ENCODE measurements at regions not wholly inside any gene's neighbourhood (a gene's known extent, or its start where the extent isn't known, plus 50 kb on each side); places are given as distances from the start of the nearest gene placed in this dataset.

DNA sequence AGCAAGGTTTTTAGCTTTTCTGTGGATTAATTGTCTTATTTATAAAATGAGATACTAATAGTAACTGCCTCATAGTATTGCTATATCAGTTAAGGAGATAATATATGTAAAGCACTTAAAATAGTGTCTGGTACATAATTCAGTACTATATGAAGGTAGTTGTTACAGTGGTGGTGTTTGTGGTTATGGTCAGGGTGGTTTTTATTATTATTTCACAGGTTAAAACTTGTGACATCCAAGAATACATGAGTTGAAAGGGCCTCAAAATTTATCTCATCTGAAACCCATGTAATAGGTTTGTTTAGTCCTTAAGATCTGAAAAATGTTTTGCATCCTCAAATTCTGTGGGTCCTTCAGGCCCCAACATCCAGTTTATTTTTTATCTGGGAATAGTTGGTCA is 369.5 kb upstream of the LRATD1 start:
- no peak overlapping the region for H3K27ac ChIP-seq (replicated peaks)
- DNase-seq (ENCODE audit: low read depth in 1 of 2, low spot score in 1 of 2), result no peak
- no peak overlapping the region for H3K4me3 ChIP-seq (replicated peaks; ENCODE audit: insufficient read depth, low read length)
- TF ChIP-seq, protein P1, sequence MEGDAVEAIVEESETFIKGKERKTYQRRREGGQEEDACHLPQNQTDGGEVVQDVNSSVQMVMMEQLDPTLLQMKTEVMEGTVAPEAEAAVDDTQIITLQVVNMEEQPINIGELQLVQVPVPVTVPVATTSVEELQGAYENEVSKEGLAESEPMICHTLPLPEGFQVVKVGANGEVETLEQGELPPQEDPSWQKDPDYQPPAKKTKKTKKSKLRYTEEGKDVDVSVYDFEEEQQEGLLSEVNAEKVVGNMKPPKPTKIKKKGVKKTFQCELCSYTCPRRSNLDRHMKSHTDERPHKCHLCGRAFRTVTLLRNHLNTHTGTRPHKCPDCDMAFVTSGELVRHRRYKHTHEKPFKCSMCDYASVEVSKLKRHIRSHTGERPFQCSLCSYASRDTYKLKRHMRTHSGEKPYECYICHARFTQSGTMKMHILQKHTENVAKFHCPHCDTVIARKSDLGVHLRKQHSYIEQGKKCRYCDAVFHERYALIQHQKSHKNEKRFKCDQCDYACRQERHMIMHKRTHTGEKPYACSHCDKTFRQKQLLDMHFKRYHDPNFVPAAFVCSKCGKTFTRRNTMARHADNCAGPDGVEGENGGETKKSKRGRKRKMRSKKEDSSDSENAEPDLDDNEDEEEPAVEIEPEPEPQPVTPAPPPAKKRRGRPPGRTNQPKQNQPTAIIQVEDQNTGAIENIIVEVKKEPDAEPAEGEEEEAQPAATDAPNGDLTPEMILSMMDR (IDR thresholded peaks at IDR 0.05; ENCODE audit: insufficient read depth, low read length), result no peak
- TF ChIP-seq SPI1 (IDR thresholded peaks at IDR 0.05; ENCODE audit: borderline replicate concordance, low read depth) (no peak), POLR2AphosphoS5 (IDR thresholded peaks at IDR 0.05; ENCODE audit: low read depth) (no peak)
- TF ChIP-seq, protein P2, sequence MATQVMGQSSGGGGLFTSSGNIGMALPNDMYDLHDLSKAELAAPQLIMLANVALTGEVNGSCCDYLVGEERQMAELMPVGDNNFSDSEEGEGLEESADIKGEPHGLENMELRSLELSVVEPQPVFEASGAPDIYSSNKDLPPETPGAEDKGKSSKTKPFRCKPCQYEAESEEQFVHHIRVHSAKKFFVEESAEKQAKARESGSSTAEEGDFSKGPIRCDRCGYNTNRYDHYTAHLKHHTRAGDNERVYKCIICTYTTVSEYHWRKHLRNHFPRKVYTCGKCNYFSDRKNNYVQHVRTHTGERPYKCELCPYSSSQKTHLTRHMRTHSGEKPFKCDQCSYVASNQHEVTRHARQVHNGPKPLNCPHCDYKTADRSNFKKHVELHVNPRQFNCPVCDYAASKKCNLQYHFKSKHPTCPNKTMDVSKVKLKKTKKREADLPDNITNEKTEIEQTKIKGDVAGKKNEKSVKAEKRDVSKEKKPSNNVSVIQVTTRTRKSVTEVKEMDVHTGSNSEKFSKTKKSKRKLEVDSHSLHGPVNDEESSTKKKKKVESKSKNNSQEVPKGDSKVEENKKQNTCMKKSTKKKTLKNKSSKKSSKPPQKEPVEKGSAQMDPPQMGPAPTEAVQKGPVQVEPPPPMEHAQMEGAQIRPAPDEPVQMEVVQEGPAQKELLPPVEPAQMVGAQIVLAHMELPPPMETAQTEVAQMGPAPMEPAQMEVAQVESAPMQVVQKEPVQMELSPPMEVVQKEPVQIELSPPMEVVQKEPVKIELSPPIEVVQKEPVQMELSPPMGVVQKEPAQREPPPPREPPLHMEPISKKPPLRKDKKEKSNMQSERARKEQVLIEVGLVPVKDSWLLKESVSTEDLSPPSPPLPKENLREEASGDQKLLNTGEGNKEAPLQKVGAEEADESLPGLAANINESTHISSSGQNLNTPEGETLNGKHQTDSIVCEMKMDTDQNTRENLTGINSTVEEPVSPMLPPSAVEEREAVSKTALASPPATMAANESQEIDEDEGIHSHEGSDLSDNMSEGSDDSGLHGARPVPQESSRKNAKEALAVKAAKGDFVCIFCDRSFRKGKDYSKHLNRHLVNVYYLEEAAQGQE (IDR thresholded peaks at IDR 0.05; ENCODE audit: insufficient replicate concordance, low read depth), result no peak
- H3K27me3 ChIP-seq (ENCODE audit: insufficient read depth, poor library complexity, severe bottlenecking), result no peaks in the 10 kb centered on the region

DNA sequence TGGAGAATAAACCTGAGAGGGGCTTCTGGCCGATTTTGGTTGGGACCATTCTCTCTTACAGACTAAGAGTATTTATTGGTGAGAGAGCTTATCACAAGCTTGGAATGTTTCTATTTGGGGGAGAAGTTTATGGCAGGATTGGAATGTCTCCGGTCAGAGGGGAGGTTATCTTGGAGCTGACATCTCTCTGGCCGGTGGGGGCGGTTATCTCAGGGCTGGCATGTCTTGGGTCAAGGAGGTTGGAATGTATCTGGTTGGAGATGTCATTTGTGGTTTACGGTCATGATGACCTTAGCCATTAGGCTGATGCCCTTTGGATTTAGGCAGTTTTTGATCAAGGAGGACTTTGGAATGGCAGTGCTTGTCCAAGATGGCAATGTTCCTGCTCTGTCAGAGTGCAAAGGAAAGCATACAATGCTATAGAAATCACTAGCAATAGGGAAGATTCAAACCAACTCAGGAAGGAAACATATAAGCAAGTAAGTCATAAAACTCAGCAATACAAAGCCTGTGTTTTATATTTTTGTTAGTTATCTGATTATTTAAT is 362.4 kb upstream of the LRATD1 start:
- no peak overlapping the region for H3K4me3 ChIP-seq (replicated peaks; ENCODE audit: insufficient read depth, low read length)
- DNase-seq (ENCODE audit: low read depth in 1 of 2, low spot score in 1 of 2), result no peak
- no peaks in the 10 kb centered on the region for H3K27me3 ChIP-seq (ENCODE audit: insufficient read depth, poor library complexity, severe bottlenecking)
- no peak overlapping the region for H3K27ac ChIP-seq (replicated peaks)
- TF ChIP-seq, protein P2 (IDR thresholded peaks at IDR 0.05; ENCODE audit: insufficient replicate concordance, low read depth), result no peak
- TF ChIP-seq, protein P1 (IDR thresholded peaks at IDR 0.05; ENCODE audit: insufficient read depth, low read length), result no peak
- TF ChIP-seq GABPA (IDR thresholded peaks at IDR 0.05; ENCODE audit: low read depth) (no peak), POLR2AphosphoS5 (IDR thresholded peaks at IDR 0.05; ENCODE audit: low read depth) (no peak), SPI1 (IDR thresholded peaks at IDR 0.05; ENCODE audit: borderline replicate concordance, low read depth) (no peak)

DNA sequence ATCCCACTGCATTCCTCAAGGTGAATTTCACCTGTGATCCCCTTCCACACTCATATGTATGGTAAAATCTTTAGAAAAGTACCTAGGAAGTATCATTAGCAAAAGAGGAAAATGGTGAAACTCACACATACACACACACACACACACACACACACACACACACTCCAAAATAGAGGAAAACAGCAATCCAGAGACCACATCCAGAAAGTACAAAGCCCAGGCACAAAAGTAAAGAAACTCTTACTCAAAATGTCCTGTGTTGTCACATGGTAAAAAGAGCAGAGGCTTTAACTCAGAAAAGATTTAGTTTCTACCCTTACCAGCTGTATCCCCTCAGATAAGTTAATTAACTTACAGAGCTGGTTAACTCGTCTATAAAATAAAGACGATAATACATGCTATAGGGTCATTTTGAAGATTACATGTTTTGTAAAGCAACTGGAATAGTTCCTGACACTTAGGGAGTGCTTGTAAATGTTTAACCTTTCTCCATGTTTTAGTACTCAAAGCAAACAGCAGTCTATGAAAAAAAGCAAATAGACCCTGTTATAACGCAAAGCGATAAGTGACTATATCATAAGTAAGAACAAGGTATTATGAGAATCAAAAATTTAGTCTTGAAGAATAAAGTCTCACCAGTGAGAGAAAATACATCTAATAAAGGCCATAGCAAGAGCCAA is 360.0 kb upstream of the LRATD1 start:
- no peak overlapping the region for H3K27ac ChIP-seq (replicated peaks)
- TF ChIP-seq, protein P2 (IDR thresholded peaks at IDR 0.05; ENCODE audit: insufficient replicate concordance, low read depth), result no peak
- no peak for TF ChIP-seq POLR2AphosphoS5 (IDR thresholded peaks at IDR 0.05; ENCODE audit: low read depth)
- TF ChIP-seq, protein P1 (IDR thresholded peaks at IDR 0.05; ENCODE audit: insufficient read depth, low read length), result no peak
- TF ChIP-seq GABPA (IDR thresholded peaks at IDR 0.05; ENCODE audit: low read depth), result no peak
- no peak for TF ChIP-seq SPI1 (IDR thresholded peaks at IDR 0.05; ENCODE audit: borderline replicate concordance, low read depth)
- no peak for DNase-seq (ENCODE audit: low read depth in 1 of 2, low spot score in 1 of 2)
- no peaks in the 10 kb centered on the region for H3K27me3 ChIP-seq (ENCODE audit: insufficient read depth, poor library complexity, severe bottlenecking)
- H3K4me3 ChIP-seq (replicated peaks; ENCODE audit: insufficient read depth, low read length), result no peak overlapping the region
